Endothelial cell of umbilical vein (primary cell): ENCODE measurements at regions not wholly inside any gene's neighbourhood (a gene's known extent, or its start where the extent isn't known, plus 50 kb on each side); places are given as distances from the start of the nearest gene placed in this dataset.

Experiments
- BruUV-seq: library from RNA; stranded (reverse); fragments of 400-500 nt; replicated peaks from 2 replicates; lab custom pipeline; 2021; lab: Mats Ljungman, UMichigan
- CTCF ChIA-PET: fragments of 300-600, 350-600 bp; sonication (Branson Sonifier 250); formaldehyde crosslinking; loops from one replicate; lab custom pipeline; 2021; ENCODE audit warnings: antibody characterized with exemption, inconsistent platforms; lab: Charles Lee
- POLR2A ChIA-PET: fragments of 300-600, 350-600 bp; sonication (Branson Sonifier 250); formaldehyde crosslinking; loops from one replicate; lab custom pipeline; 2021; ENCODE audit warnings: antibody characterized with exemption, inconsistent platforms; lab: Charles Lee
- DNase-seq: peaks from one replicate; pipeline ENCODE4 v3.0.0-alpha.2; 2011; ENCODE audit warnings: low read depth, low spot score
- FAIRE-seq: peaks from 2 replicates; lab custom pipeline; 2011; peaks lifted over from hg19 to GRCh38; lab: Jason Lieb, UNC
- H2AFZ ChIP-seq: 2 replicates; pipeline ENCODE4 v1.6.0; 2012; ENCODE audit warnings: low read depth, low read length, control low read depth, inconsistent platforms
- H3K27ac ChIP-seq: 2 replicates; pipeline ENCODE4 v1.5.1; 2011; ENCODE audit warnings: low read depth, mild to moderate bottlenecking, control low read depth, low read length, moderate library complexity; ENCODE audit not compliant: insufficient read depth
- H3K27me3 ChIP-seq, 2 experiments: 2 replicates each; pipeline versions ENCODE4 v1.6.0 to v1.6.1; 2011; ENCODE audit warnings: low read length in 2 of 2, mixed read lengths in 1 of 2; ENCODE audit not compliant: control insufficient read depth in 2 of 2, insufficient read depth in 2 of 2
- H3K36me3 ChIP-seq, 2 experiments: 2 replicates in 1 of 2; 3 replicates in 1 of 2; pipeline ENCODE4 v1.5.1; 2011; ENCODE audit warnings: low read length in 2 of 2, mild to moderate bottlenecking in 1 of 2, moderate library complexity in 1 of 2; ENCODE audit not compliant: control insufficient read depth in 2 of 2, insufficient read depth in 2 of 2; ENCODE audit errors: extremely low read depth in 1 of 2
- H3K4me1 ChIP-seq: 3 replicates; pipeline ENCODE4 v1.5.1; 2011; ENCODE audit warnings: mild to moderate bottlenecking, low read length; ENCODE audit not compliant: control insufficient read depth, insufficient read depth; ENCODE audit errors: extremely low read depth
- H3K4me2 ChIP-seq: 2 replicates; pipeline ENCODE4 v1.6.1; 2011; ENCODE audit warnings: low read length, control low read depth, mixed read lengths; ENCODE audit not compliant: insufficient read depth
- H3K4me3 ChIP-seq, 3 experiments: fragments of 200-600 bp in 1 of 3; sonication (generic), shearing (Covaris generic) in 1 of 3; replicated peaks in 1 of 3; 2 replicates each; pipeline ENCODE4 v1.5.1; 2011 to 2016; ENCODE audit warnings: control low read depth in 3 of 3, low read length in 3 of 3, mild to moderate bottlenecking in 2 of 3, inconsistent platforms in 1 of 3, low read depth in 1 of 3, moderate library complexity in 1 of 3; ENCODE audit not compliant: insufficient read depth in 1 of 3
- H3K79me2 ChIP-seq: 2 replicates; pipeline ENCODE4 v1.6.0; 2012; ENCODE audit warnings: low read length, inconsistent platforms; ENCODE audit not compliant: control insufficient read depth, insufficient read depth
- H3K9ac ChIP-seq: replicated peaks from 2 replicates; pipeline ENCODE3; 2011; ENCODE audit warnings: low read length, control low read depth; ENCODE audit not compliant: insufficient read depth; ENCODE audit errors: extremely low read depth
- H3K9me1 ChIP-seq: replicated peaks from 3 replicates; pipeline ENCODE4 v1.6.0; 2011; ENCODE audit warnings: mild to moderate bottlenecking, low read length; ENCODE audit not compliant: control insufficient read depth, insufficient read depth; ENCODE audit errors: extremely low read depth
- H3K9me3 ChIP-seq: replicated peaks from 2 replicates; pipeline ENCODE4 v1.5.1; 2012; ENCODE audit warnings: low read length, inconsistent platforms; ENCODE audit not compliant: control insufficient read depth, insufficient read depth
- H4K20me1 ChIP-seq: replicated peaks from 2 replicates; pipeline ENCODE3; 2011; ENCODE audit warnings: mild to moderate bottlenecking, low read length; ENCODE audit not compliant: control insufficient read depth, insufficient read depth; ENCODE audit errors: extremely low read depth
- EZH2 ChIP-seq: IDR thresholded peaks from 2 replicates; pipeline ENCODE4 v1.6.1; 2012; ENCODE audit warnings: borderline replicate concordance, low read depth, mild to moderate bottlenecking, moderate library complexity, low read length, inconsistent platforms; ENCODE audit not compliant: severe bottlenecking
- FOS ChIP-seq: IDR thresholded peaks from 2 replicates; pipeline ENCODE4 v1.6.1; 2011; ENCODE audit warnings: mild to moderate bottlenecking, low read length, moderate library complexity, borderline replicate concordance; ENCODE audit not compliant: insufficient read depth
- GATA2 ChIP-seq: IDR thresholded peaks from 2 replicates; pipeline ENCODE4 v1.7.0; 2011; ENCODE audit warnings: low read depth, mild to moderate bottlenecking, moderate library complexity, mixed read lengths, low read length; ENCODE audit not compliant: insufficient read length, insufficient read depth
- MAX ChIP-seq: IDR thresholded peaks from 2 replicates; pipeline ENCODE4 v1.6.1; 2011; ENCODE audit not compliant: insufficient read depth, insufficient read length
- POLR2A ChIP-seq: IDR thresholded peaks from 2 replicates; pipeline ENCODE4 v1.6.1; 2012; ENCODE audit warnings: low read depth, mild to moderate bottlenecking, control low read depth, low read length
- POLR2AphosphoS5 ChIP-seq: IDR thresholded peaks from 2 replicates; pipeline ENCODE4 v1.6.1; 2012; ENCODE audit warnings: low read depth, mild to moderate bottlenecking, control low read depth, low read length, moderate library complexity; ENCODE audit not compliant: insufficient read depth
- dilution Hi-C: fragments of 300-500 bp; cut with MboI; formaldehyde crosslinking; loops from one replicate; pipeline ENCODE4 v1.15.0; 2019; ENCODE audit warnings: low sequenced_read_pairs; ENCODE audit not compliant: extremely low pct_ligation_motif_present
- intact Hi-C: fragments of 100-400 bp; cut with micrococcal nuclease; formaldehyde crosslinking; loops from one replicate; pipeline ENCODE4 v1.10.0; 2022

GRCh38 chr1:184881941-184882913 is 92.1 kb downstream of the NIBAN1 start:
- no peaks in the 10 kb centered on the region for H3K27me3 ChIP-seq
- no peak overlapping the region for H3K4me3 ChIP-seq
- FAIRE-seq (no peak), DNase-seq (no peak)
- H3K4me2 ChIP-seq = no peak overlapping the region
- H3K9me3 ChIP-seq = no peaks in the 10 kb centered on the region
- intact Hi-C loops (no loop called here), dilution Hi-C loops (no loop called here)
- CTCF ChIA-PET = no interaction called here
- H3K4me1 ChIP-seq = no peaks in the 10 kb centered on the region
- no peak overlapping the region for H3K27ac ChIP-seq
- no peaks in the 10 kb centered on the region for H3K9me1 ChIP-seq
- BruUV-seq = no TSS peak
- H4K20me1 ChIP-seq = no peaks in the 10 kb centered on the region
- TF ChIP-seq POLR2AphosphoS5 = no peak
- no peak for TF ChIP-seq GATA2
- H3K79me2 ChIP-seq = no peaks in the 10 kb centered on the region
- H3K9ac ChIP-seq = no peak overlapping the region
- H2AFZ ChIP-seq = no peak overlapping the region
- POLR2A ChIA-PET = no interaction called here
- H3K36me3 ChIP-seq = no peaks in the 10 kb centered on the region

- CTCF ChIA-PET = interaction anchor here (1.7 kb wide), 1 partner anchor 25 kb away, joined by 4 read pairs; no protein-coding TSS in a partner anchor
- TF ChIP-seq POLR2A (no peak), EZH2 (no peak), FOS (no peak), POLR2AphosphoS5 (no peak), MAX (no peak)
- no peak overlapping the region for H2AFZ ChIP-seq
Observed at GRCh38 chr1:184879876-184880557, 94.3 kb downstream of the NIBAN1 start.

More at GRCh38 chr1:184879876-184880557, 94.3 kb downstream of the NIBAN1 start:
- BruUV-seq = no TSS peak
- H3K4me1 ChIP-seq = no peaks in the 10 kb centered on the region
- DNase-seq (no peak), FAIRE-seq (no peak)
- H3K79me2 ChIP-seq = no peaks in the 10 kb centered on the region
- dilution Hi-C loops (no loop called here), intact Hi-C loops (no loop called here)
- H3K27me3 ChIP-seq = no peaks in the 10 kb centered on the region
- H3K9me3 ChIP-seq = no peaks in the 10 kb centered on the region
- POLR2A ChIA-PET = no interaction called here
- H3K4me3 ChIP-seq = no peak overlapping the region
- no peak overlapping the region for H3K27ac ChIP-seq
- H3K9me1 ChIP-seq = no peaks in the 10 kb centered on the region
- H4K20me1 ChIP-seq = no peaks in the 10 kb centered on the region
- no peak overlapping the region for H3K9ac ChIP-seq
- H3K36me3 ChIP-seq = no peaks in the 10 kb centered on the region
- no peak overlapping the region for H3K4me2 ChIP-seq
